Effector memory CD8-positive, alpha-beta T cell (primary cell): ENCODE measurements at regions not wholly inside any gene's neighbourhood (a gene's known extent, or its start where the extent isn't known, plus 50 kb on each side); places are given as distances from the start of the nearest gene placed in this dataset.
"Not testable (repeated sequence)": the region's sequence is repeated elsewhere in the genome, so short reads cannot be mapped to it uniquely, and the experiment has no call there.

Source experiments
- ATAC-seq: fragments of 150-1000 bp; cut with Tn5 transposase; replicated peaks from 2 replicates; pipeline ENCODE4 v1.10.0; 2021; ENCODE audit warnings: mild to moderate bottlenecking, moderate library complexity
- DNase-seq, 3 experiments: peaks; one replicate each; pipeline ENCODE4 v3.0.0; 2021
- H3K27ac Mint-ChIP-seq, 2 donors: one replicate each; pipeline ENCODE4 v1.8.0; 2022; ENCODE audit warnings: mild to moderate bottlenecking in 2 of 2, mixed read lengths in 2 of 2, moderate library complexity in 2 of 2
- H3K27me3 Mint-ChIP-seq, 2 donors: one replicate each; pipeline ENCODE4 v1.8.0; 2022; ENCODE audit warnings: mixed read lengths in 2 of 2
- H3K36me3 Mint-ChIP-seq: one replicate; pipeline ENCODE4 v1.8.0; 2022; ENCODE audit warnings: mild to moderate bottlenecking, moderate library complexity, mixed read lengths; ENCODE audit not compliant: insufficient read depth
- H3K4me1 Mint-ChIP-seq, 2 donors: one replicate each; pipeline ENCODE4 v1.8.0; 2022; ENCODE audit warnings: low read depth in 2 of 2, mixed read lengths in 2 of 2
- H3K4me3 Mint-ChIP-seq, 2 donors: one replicate each; pipeline ENCODE4 v1.8.0; 2022; ENCODE audit warnings: mild to moderate bottlenecking in 2 of 2, mixed read lengths in 2 of 2, moderate library complexity in 2 of 2
- H3K9me3 Mint-ChIP-seq, 2 donors: one replicate each; pipeline ENCODE4 v1.8.0; 2022; ENCODE audit warnings: mixed read lengths in 2 of 2

DNA sequence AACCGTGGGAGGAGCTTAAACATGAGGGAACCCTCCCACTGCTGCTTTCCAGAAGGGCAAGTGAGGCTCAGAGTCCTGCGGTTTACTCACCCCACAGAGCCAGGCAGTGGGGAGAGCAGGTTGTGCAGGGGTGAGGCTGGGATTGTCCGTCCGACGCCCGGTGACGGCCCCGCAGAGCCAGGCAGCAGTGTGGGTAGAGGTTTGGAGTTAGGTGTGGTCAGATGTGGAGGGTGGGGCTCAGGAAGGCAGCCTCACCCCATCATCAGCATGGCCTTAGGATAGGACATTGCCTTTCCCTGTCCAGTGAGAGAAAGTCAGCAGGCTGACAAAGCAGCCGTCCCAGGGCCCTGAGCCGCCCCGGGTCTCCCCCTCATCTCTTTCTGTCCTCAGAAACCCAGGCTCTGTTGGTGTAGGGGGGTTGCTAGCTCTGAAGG lies 234.6 kb downstream of the DLL1 start:
- no peak overlapping the region for H3K27ac Mint-ChIP-seq

DNA sequence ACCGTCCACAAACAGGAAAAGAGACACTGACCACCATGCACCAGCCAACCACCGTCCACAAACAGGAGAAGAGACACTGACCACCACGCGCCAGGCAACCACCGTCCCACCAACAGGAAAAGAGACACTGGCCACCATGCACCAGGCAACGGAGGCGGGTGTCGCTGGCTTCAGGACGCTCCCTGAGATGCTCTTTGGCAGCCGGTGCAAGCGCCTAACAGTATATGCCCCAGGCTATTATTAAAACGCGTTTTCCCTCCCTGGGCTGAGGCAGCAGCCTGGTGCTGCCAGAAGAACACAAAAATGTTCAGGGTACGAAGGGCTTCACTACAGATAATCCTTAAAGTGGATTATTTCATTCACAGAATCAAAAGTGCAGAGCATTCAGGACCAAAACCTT lies 235.1 kb downstream of the DLL1 start:
- not testable (repeated sequence) for ATAC-seq, H3K9me3 Mint-ChIP-seq, H3K4me3 Mint-ChIP-seq, H3K27ac Mint-ChIP-seq, DNase-seq, H3K36me3 Mint-ChIP-seq, H3K4me1 Mint-ChIP-seq
- H3K27me3 Mint-ChIP-seq = peaks cover 0 to 13% of the 10 kb centered on the region in 2 donors

More for the DNA sequence above, 234.6 kb downstream of the DLL1 start:
- DNase-seq (no peak), ATAC-seq (no peak)
- Mint-ChIP-seq H3K27me3 (peaks cover 0 to 12% of the 10 kb centered on the region in 2 donors), H3K4me1 (peaks cover 0 to 2% of the 10 kb centered on the region in 2 donors), H3K9me3 (no peaks in the 10 kb centered on the region), H3K36me3 (peaks cover 3% of the 10 kb centered on the region), H3K4me3 (no peak overlapping the region)

DNA sequence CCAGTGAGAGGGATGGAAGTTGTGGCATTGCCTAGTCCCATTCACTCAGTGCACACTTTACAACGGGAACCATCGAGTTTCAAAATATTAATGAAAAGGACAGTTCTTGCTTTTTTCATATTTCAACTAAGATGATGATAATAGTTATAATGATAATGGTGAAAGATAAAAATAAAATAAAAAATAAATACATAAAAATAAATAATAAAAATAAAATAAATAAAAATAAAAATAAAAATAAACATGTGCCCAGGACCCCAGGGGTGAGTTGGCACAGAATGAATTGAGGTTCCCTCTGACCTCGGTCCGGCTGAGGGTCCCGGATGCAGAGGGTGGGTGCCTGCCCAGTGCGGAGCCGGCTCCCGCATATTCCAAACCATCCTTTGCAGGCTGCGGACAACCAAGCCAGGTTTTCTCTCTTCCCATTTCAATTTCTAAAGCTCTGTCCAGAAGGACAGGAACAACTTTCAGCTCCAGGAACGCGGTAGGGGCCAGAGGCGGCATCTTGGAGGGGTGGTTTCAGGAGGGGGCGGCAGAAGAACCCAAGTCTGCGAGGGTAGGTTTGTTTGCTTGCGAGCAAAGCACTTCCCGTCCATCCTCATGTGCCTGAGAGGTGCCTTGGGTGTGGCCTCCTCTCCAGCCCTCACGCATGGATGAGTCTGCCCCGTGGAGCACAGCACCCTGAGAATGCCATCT lies 236.8 kb downstream of the DLL1 start:
- no peaks in the 10 kb centered on the region for H3K9me3 Mint-ChIP-seq
- H3K27ac Mint-ChIP-seq = no peak overlapping the region
- peaks cover 3% of the 10 kb centered on the region for H3K36me3 Mint-ChIP-seq
- H3K27me3 Mint-ChIP-seq = peaks cover 5 to 20% of the 10 kb centered on the region in 2 donors
- peaks cover 0 to 7% of the 10 kb centered on the region in 2 donors for H3K4me1 Mint-ChIP-seq
- H3K4me3 Mint-ChIP-seq = no peak overlapping the region
- ATAC-seq (no peak), DNase-seq (no peak)

DNA sequence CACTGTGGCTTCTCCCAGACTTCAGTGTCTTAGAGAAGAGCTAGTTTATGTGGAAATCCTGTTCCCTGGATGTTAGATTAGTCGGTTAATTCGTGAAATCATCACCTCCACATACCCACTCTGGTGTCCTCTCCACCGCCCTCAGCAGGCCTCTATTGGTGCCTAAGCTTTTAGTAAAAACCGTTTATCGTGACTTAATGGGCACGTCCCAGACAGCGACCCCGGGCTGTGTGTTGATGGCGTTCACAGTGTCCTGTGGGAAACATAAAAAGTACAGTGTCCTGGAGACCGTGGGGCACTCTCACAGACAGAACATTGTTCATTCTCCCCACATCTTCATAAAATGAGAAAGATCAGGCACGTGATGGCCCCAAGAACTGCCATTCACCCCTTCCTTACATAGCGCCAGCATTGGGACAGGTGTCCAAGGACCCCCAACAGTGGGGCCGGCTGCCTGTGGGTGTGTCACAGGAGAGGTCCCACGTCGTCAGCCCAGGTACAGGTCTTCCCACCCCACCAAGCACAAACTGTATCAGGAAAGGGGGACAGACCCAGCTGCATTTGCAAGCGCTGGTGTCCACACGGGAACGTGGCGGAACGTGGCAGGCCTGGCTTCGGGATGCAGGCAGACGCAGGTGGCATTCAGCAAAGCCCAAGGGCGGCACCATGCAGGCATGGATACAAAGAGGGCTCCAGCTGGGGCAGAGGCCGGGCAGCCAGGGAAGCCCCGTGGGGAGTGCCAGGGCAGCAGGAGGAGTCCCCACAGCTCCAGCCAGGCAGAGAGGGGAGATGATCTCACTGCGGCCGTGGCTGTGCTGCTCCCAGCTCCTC lies 237.7 kb downstream of the DLL1 start:
- Mint-ChIP-seq H3K4me3 (no peak overlapping the region), H3K27me3 (peaks cover 7 to 16% of the 10 kb centered on the region in 2 donors), H3K9me3 (no peaks in the 10 kb centered on the region), H3K27ac (peak overlapping the region in 1 of 2 donors; percentile 78), H3K4me1 (peaks cover 0 to 16% of the 10 kb centered on the region in 2 donors), H3K36me3 (peaks cover 3% of the 10 kb centered on the region)
- no peak for ATAC-seq
- DNase-seq = no peak

DNA sequence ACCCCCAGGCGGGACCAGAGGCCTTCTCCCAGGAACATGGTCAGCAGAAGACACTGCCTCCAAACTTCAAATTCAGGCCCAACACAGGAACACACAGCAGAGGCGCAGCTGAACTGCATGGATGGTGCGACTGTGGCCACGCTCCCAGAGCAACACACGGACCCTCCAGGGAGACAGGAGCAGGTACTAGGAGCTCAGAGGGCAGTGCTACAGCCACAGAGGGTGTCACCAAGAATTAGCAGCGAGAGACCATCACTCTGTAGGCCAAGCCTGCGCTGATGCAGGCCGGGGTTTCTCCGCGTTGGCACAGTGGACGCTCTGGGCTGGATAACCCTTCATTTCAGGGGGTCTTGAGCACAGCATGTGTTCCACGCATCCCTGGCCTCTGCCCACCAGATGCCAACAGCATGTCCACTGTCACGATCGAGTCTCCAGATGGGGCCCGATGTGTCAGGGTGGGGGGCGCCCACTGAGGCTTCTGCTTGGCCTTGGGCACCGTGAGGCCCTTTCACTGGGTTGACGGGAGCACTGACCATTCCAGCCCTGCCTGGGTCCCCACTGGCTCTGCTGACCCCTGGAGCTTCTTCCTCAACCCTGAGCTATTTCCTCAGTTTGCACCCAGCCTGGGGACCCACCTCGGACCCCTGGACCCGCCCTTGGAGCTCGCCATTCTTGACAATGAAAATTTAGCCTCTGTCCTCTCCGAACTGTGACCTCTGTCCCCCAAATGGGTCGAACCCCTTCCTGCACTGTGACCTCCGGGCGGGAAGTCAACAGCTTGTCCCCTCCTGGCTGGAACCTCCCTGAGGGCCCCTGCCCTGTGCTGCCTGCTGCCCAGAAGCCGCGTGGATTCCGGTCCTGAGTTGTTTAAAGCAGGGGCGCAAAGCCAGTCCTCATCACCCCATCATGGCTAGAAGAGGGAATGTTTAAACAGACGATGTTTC lies 239.4 kb downstream of the DLL1 start:
- DNase-seq (no peak), ATAC-seq (no peak)
- Mint-ChIP-seq H3K4me1 (peaks cover 0 to 16% of the 10 kb centered on the region in 2 donors), H3K9me3 (no peaks in the 10 kb centered on the region), H3K27me3 (peaks cover 7 to 10% of the 10 kb centered on the region in 2 donors), H3K36me3 (peaks cover 3% of the 10 kb centered on the region), H3K4me3 (no peak overlapping the region), H3K27ac (peak overlapping the region in 1 of 2 donors; percentile 28)

DNA sequence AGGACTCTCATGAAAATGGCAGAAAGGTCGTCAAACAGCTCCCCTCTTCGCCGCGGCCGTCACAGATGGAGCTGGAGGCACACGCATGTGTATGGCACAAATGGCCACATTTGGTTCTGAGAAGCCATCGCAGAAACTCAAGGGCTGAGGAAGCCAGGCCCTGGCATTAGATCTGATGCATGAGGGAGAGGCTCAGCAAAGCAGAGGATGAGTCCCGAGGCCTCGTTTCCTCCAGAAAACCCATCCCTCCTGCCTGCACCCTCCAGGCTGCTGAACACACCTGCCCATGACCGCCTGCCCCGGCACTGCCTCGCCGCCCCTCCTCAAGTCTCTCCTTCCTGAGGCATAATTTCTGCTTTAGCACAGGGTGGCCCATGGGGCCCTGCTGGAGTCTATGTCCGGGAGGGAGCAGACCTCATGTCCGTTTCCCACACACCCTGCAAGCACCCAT lies 240.3 kb downstream of the DLL1 start:
- Mint-ChIP-seq H3K9me3 (no peaks in the 10 kb centered on the region), H3K4me1 (peaks cover 0 to 16% of the 10 kb centered on the region in 2 donors), H3K4me3 (no peak overlapping the region), H3K27ac (no peak overlapping the region), H3K36me3 (peaks cover 3% of the 10 kb centered on the region), H3K27me3 (peaks cover 7 to 17% of the 10 kb centered on the region in 2 donors)
- ATAC-seq = no peak
- DNase-seq = no peak

DNA sequence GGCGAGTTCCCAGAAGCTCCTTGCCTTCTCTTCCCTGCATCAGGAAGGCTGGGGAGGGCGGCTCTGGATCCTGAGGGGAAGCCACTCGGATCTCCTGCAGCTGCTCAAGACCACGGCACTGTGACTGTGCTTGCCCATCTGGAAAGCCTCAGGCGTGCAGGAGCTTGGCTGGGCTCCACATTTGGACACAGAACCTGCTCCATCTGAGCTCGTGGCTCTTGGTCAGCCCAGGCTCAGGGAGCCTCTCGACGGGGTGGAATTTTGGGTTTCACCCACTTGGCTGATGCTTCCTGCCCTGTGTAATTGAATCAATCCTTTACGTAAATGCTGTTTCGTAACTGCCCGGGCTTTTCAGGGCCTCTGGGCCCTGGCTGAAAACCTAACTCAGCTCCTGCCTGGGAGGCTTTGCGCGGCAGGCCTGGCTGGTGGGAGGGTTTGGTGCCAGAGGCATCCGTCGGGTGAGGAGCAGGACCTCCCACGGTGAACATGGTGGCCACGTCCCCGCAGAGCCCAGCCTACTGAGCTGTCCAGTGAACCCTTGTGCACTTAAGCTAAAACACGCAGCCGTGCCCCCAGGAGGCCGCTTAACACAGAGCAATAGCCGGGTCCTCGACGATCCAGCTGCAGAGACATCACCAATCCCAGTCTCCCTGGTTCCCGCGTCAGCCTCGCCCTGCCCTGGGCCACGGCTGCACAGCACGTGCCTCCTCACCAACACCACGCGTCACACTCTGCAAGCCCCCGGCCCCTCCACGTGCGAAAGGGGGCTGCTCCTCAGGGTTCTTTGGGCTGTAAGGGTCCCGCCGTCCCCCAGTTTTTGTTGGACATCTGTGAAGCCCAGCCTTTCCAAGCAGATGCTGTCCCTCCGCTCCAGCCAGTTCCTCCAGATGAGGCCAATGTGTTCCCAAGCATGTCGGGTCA lies 241.0 kb downstream of the DLL1 start:
- peaks cover 7 to 25% of the 10 kb centered on the region in 2 donors for H3K27me3 Mint-ChIP-seq
- DNase-seq (no peak), ATAC-seq (no peak)
- H3K36me3 Mint-ChIP-seq = peaks cover 3% of the 10 kb centered on the region
- peak overlapping the region in 1 of 2 donors; percentile 58 for H3K4me3 Mint-ChIP-seq
- H3K27ac Mint-ChIP-seq = peak overlapping the region in 1 of 2 donors; percentile 53
- no peaks in the 10 kb centered on the region for H3K9me3 Mint-ChIP-seq
- peaks cover 0 to 16% of the 10 kb centered on the region in 2 donors for H3K4me1 Mint-ChIP-seq

DNA sequence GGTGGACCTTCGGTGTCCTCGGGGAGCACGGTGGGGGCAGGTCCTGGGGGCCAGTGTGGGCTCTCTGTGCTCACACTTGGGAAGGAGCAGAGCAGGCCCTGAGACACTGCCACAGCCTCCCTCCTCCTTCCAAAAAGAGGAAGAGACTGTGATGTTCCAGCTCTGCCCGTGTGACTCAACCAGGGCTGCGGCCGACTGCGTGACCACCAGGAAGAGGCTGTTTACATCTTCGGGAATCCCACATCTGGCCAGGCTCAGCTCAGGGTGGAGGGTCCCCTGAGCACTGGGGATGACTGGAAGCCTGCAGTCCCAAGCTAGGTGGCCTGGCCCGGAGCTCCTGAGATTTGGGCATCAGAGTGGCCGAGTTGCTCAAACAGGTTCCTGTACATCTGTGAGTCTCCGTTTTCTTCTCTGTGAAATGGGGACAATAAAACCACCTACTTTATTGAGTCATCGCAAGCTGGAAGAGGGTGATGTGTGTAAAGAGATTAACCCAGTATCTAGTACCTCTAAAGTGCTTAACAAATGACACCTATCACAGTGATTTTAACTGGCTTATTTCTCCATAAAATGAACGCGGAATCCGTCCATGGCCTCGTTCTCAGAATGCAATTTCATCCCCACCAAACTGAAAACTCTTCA lies 242.1 kb downstream of the DLL1 start:
- peaks cover 3% of the 10 kb centered on the region for H3K36me3 Mint-ChIP-seq
- ATAC-seq (peak; percentile 78), DNase-seq (no peak)
- H3K9me3 Mint-ChIP-seq = no peaks in the 10 kb centered on the region
- peak overlapping the region in 1 of 2 donors; percentile 58 for H3K4me3 Mint-ChIP-seq
- H3K27me3 Mint-ChIP-seq = peaks cover 7 to 27% of the 10 kb centered on the region in 2 donors
- H3K27ac Mint-ChIP-seq = peak overlapping the region in 1 of 2 donors; percentile 53
- peaks cover 0 to 16% of the 10 kb centered on the region in 2 donors for H3K4me1 Mint-ChIP-seq

DNA sequence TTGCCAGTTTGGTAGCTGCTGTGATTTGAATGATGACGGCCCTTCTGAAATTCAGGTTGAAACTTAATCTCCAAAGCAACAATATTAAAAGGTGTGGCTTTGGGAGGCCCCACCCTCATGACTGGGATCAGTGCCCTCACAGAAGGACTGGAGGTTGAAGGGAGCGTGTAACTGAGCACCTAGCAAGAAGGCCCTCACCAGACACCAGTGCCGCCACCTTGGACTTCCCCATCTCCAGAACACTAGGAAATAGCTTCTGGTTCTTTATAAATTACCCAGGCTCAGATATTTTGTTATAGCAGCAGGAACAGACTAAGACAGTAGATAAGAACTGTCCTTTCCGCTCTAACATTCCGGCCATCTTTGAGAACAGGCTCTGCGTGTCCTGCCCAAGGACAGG lies 243.1 kb downstream of the DLL1 start:
- Mint-ChIP-seq H3K27me3 (peaks cover 13 to 27% of the 10 kb centered on the region in 2 donors), H3K27ac (peak overlapping the region in 1 of 2 donors; percentile 58), H3K4me1 (peaks cover 0 to 14% of the 10 kb centered on the region in 2 donors), H3K9me3 (no peaks in the 10 kb centered on the region), H3K36me3 (peaks cover under 1% of the 10 kb centered on the region), H3K4me3 (no peak overlapping the region)
- DNase-seq (no peak), ATAC-seq (no peak)

DNA sequence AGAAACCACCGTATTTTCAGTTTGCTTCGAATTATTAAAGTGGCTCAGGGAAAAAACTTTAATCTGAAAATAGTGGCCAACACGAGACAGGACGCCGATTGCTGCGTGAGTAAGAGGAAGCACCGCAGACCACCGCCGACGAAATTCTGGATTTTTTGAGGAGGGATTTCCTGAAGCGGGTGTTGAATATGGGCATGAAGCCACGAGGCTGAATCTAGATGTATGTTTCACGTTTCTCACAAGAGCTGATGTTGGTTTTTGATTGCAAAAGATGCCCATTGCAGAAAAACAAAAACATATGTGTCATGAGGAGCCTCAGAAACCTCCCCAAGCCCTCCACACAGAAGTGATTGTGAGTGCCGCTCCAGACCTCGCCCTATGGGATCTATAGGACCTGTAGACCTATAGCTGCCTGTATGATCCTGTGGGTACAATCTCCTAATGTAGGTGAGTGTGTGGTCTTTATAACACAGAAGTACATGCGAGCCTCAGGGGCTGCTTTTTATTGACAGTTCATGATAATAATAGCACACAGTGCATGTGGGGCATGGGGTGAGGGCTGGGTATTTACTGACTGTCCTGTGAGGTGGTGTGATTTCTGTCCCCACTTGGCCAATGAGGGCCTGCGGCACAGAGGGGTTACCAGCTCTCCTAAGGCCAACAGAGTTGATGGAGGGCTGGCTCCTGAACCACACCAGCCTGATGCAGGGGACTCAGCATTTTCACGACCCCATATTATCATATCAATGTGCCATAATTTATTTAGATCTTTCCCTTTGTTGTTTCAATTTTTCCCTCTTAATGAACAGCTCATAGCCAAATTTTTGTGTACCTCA lies 243.9 kb downstream of the DLL1 start:
- no peak for DNase-seq
- Mint-ChIP-seq H3K27ac (peak overlapping the region in 1 of 2 donors; percentile 58), H3K9me3 (no peaks in the 10 kb centered on the region), H3K4me1 (peaks cover 0 to 14% of the 10 kb centered on the region in 2 donors), H3K27me3 (peaks cover 14 to 31% of the 10 kb centered on the region in 2 donors), H3K36me3 (no peaks in the 10 kb centered on the region), H3K4me3 (no peak overlapping the region)
- ATAC-seq = no peak

DNA sequence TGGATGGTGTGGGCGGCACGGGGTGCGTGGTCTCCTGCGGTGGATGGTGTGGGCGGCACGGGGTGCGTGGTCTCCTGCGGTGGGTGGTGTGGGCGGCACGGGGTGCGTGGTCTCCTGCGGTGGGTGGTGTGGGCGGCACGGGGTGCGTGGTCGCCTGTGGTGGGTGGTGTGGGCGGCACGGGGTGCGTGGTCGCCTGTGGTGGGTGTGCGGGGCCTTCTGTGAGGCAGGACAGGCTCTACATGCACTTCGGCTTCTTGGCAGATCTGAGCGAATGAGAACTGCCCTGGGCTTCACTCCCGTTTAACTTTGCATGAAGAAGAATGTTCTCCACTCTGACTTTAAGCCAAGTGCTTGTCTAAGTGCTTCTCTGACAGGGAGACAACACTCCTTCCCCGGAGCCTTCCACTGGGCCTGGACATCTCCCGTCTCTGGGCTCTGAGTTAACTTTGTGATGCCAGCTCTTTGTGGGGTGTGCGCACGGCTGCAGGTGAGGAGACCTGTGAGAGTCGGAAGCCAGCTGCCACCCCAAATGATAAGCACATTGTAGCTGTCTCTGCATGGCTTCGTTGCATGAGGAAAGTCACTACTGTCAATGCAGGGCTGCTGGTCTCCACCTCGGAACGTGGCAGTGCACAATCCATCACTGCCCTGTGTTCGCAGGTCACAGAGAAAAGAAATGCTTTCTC lies 244.8 kb downstream of the DLL1 start:
- DNase-seq = no peak
- Mint-ChIP-seq H3K9me3 (no peaks in the 10 kb centered on the region), H3K36me3 (no peaks in the 10 kb centered on the region), H3K4me1 (peaks cover 0 to 14% of the 10 kb centered on the region in 2 donors), H3K4me3 (no peak overlapping the region), H3K27ac (no peak overlapping the region), H3K27me3 (peaks cover 15 to 39% of the 10 kb centered on the region in 2 donors)
- no peak for ATAC-seq
